WTC11 (cell line): ENCODE measurements at regions not wholly inside any gene's neighbourhood (a gene's known extent, or its start where the extent isn't known, plus 50 kb on each side); places are given as distances from the start of the nearest gene placed in this dataset.

Source experiments
- CDX4 ChIP-seq: fragments of 250-450 bp; sonication (Bioruptor Pico); IDR thresholded peaks from 2 replicates; pipeline ENCODE4 v1.9.0; 2021; ENCODE audit warnings: moderate library complexity, mild to moderate bottlenecking, inconsistent platforms, borderline replicate concordance
- CREB1 ChIP-seq: sonication (generic); formaldehyde crosslinking; IDR thresholded peaks from 2 replicates; pipeline ENCODE4 v1.8.0; 2023; ENCODE audit warnings: mild to moderate bottlenecking, missing genetic modification reagents
- CREM ChIP-seq: sonication (generic); formaldehyde crosslinking; IDR thresholded peaks from 2 replicates; pipeline ENCODE4 v1.8.1; 2022; ENCODE audit warnings: mild to moderate bottlenecking, missing genetic modification reagents, moderate library complexity
- CTCF ChIP-seq: fragments of 200-600 bp; IDR thresholded peaks from 2 replicates; pipeline ENCODE4 v1.8.0; 2022; ENCODE audit warnings: antibody characterized with exemption
- ETV6 ChIP-seq: sonication (generic); formaldehyde crosslinking; IDR thresholded peaks from 2 replicates; pipeline ENCODE4 v1.8.1; 2022; ENCODE audit warnings: mild to moderate bottlenecking, missing genetic modification reagents

- TF ChIP-seq CTCF (no peak), CREM (CRISPR knock-in tag) (no peak), ETV6 (CRISPR knock-in tag) (no peak), CDX4 (CRISPR knock-in tag) (no peak), CREB1 (no peak)
Measured at GRCh38 chr9:73893230-73893629, 603.9 kb upstream of the RORB start.
